GM13977 (cell line): ENCODE measurements at regions not wholly inside any gene's neighbourhood (a gene's known extent, or its start where the extent isn't known, plus 50 kb on each side); places are given as distances from the start of the nearest gene placed in this dataset.
"Not testable (repeated sequence)": the region's sequence is repeated elsewhere in the genome, so short reads cannot be mapped to it uniquely, and the experiment has no call there.

Experiments
- DNase-seq: peaks from one replicate; pipeline ENCODE4 v3.0.0; 2012; ENCODE audit warnings: low spot score
- in situ Hi-C: fragments of 300-500 bp; cut with MboI; formaldehyde crosslinking; loops from one replicate; pipeline ENCODE4 v1.12.0; 2022; ENCODE audit warnings: low sequenced_read_pairs, low pct_unique_long_range_greater_than_20kb, mixed read lengths, inconsistent platforms; ENCODE audit not compliant: unreplicated experiment
- TF ChIP-seq, protein P1 (sequence below): IDR thresholded peaks from 2 replicates; pipeline ENCODE4 v1.5.1; 2012; ENCODE audit warnings: mild to moderate bottlenecking, control low read depth; ENCODE audit not compliant: insufficient read depth; ENCODE audit errors: extremely low read depth, missing control alignments

- in situ Hi-C loops, result no loop called here
- TF ChIP-seq, protein P1, sequence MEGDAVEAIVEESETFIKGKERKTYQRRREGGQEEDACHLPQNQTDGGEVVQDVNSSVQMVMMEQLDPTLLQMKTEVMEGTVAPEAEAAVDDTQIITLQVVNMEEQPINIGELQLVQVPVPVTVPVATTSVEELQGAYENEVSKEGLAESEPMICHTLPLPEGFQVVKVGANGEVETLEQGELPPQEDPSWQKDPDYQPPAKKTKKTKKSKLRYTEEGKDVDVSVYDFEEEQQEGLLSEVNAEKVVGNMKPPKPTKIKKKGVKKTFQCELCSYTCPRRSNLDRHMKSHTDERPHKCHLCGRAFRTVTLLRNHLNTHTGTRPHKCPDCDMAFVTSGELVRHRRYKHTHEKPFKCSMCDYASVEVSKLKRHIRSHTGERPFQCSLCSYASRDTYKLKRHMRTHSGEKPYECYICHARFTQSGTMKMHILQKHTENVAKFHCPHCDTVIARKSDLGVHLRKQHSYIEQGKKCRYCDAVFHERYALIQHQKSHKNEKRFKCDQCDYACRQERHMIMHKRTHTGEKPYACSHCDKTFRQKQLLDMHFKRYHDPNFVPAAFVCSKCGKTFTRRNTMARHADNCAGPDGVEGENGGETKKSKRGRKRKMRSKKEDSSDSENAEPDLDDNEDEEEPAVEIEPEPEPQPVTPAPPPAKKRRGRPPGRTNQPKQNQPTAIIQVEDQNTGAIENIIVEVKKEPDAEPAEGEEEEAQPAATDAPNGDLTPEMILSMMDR, result no peak
- no peak for DNase-seq
These were observed 472.2 kb downstream of the TUSC1 start for GRCh38 chr9:25206027-25206426.

DNA sequence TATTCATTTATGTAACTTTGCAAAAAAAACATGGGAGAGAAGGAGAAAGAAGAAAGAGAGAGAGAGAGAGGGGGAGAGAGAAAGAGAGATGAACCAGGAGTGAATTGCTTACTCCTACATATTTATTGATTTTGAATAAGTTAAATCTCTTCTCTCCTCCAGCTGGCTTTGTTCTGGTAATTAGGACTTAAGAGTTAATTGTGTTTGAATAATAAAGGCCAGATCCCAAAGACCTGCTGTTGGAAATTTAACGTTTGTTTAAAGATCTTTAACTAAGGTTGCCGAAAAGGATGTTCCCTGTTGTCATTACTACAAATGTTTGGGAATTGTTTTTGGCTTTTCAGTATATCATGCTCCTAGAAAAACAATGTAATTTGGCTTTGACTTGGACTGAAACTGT lies 473.0 kb downstream of the TUSC1 start:
- no peak for DNase-seq
- in situ Hi-C loops, result no loop called here
- TF ChIP-seq, protein P1, result no peak

GRCh38 chr9:25177858-25178257 lies 500.4 kb downstream of the TUSC1 start:
- in situ Hi-C loops, result no loop called here
- no peak for DNase-seq
- TF ChIP-seq, protein P1, result no peak

DNA sequence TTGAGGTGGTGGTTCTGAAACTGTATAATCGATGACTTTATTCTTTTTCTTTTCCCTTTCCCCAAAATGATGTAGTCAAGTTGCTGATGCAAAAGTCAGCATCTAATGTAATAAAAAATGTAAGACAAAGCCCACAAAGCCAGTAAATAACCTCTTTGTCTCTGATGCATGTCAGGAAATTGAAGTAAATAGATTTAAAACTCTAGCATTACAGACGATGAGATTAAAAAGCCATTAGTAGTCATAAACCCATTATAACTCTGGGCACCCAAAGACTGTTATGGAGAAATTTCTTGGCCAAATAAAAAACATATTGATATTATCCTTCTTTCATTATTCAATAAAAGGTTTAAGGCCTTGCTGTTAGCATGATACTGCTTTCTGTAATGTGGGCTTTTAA lies 548.7 kb downstream of the TUSC1 start:
- TF ChIP-seq, protein P1, result no peak
- in situ Hi-C loops, result no loop called here
- no peak for DNase-seq

- DNase-seq, result no peak
- in situ Hi-C loops, result no loop called here
- TF ChIP-seq, protein P1, result no peak
These were observed 556.4 kb downstream of the TUSC1 start for GRCh38 chr9:25121811-25122210.

- TF ChIP-seq, protein P1, result no peak
- in situ Hi-C loops, result no loop called here
- no peak for DNase-seq
These were observed 559.2 kb downstream of the TUSC1 start for GRCh38 chr9:25119041-25119440.

GRCh38 chr9:25117791-25118190 lies 560.5 kb downstream of the TUSC1 start:
- in situ Hi-C loops, result no loop called here

GRCh38 chr9:25102204-25102603 lies 556.5 kb upstream of the IZUMO3 start:
- DNase-seq, in situ Hi-C loops: not testable (repeated sequence)

More at GRCh38 chr9:25117791-25118190, 560.5 kb downstream of the TUSC1 start:
- TF ChIP-seq, protein P1, result no peak
- no peak for DNase-seq
